PC-3 (cell line): ENCODE measurements at regions not wholly inside any gene's neighbourhood (a gene's known extent, or its start where the extent isn't known, plus 50 kb on each side); places are given as distances from the start of the nearest gene placed in this dataset.

Experiments
- ATAC-seq: fragments of 200-7000 bp; cut with Tn5 transposase; 2 replicates; pipeline ENCODE4 v1.9.1; 2020; ENCODE audit warnings: mild to moderate bottlenecking, moderate library complexity
- BruUV-seq: library from RNA; stranded (reverse); fragments of 400-500 nt; replicated peaks from 2 replicates; lab custom pipeline; 2021; lab: Mats Ljungman, UMichigan
- CTCF ChIA-PET: fragments of 300-600 bp; sonication (Branson Sonifier 250); formaldehyde crosslinking; loops from one replicate; lab custom pipeline; 2022; ENCODE audit warnings: antibody characterized with exemption; lab: Charles Lee
- POLR2A ChIA-PET: fragments of 300-600 bp; sonication (Branson Sonifier 250); formaldehyde crosslinking; loops from one replicate; lab custom pipeline; 2022; ENCODE audit warnings: antibody characterized with exemption; ENCODE audit not compliant: unreplicated experiment; lab: Charles Lee
- DNase-seq: peaks from one replicate; pipeline ENCODE4 v3.0.0-alpha.2; 2015
- H2AFZ ChIP-seq: fragments of 300-600 bp; sonication (generic); 2 replicates; pipeline ENCODE4 v1.6.0; 2016; ENCODE audit warnings: antibody characterized with exemption, low read length
- H3F3A ChIP-seq: fragments of 300-600 bp; sonication (generic); one replicate; pipeline ENCODE4 v1.6.0; 2017; ENCODE audit warnings: antibody characterized with exemption, low read length, control low read depth, mild to moderate bottlenecking; ENCODE audit not compliant: unreplicated experiment
- H3K27ac ChIP-seq: fragments of 300-600 bp; sonication (generic); 2 replicates; pipeline ENCODE4 v1.5.1; 2016; ENCODE audit warnings: mild to moderate bottlenecking, low read length
- H3K27me3 ChIP-seq: fragments of 300-600 bp; sonication (generic); 2 replicates; pipeline ENCODE4 v1.6.1; 2016; ENCODE audit warnings: low read length, mixed read lengths
- H3K36me3 ChIP-seq: fragments of 300-600 bp; sonication (generic); 2 replicates; pipeline ENCODE4 v1.6.1; 2016; ENCODE audit warnings: low read depth, mixed run types, low read length, mixed read lengths
- H3K4me1 ChIP-seq: fragments of 300-600 bp; sonication (generic); 2 replicates; pipeline ENCODE4 v1.5.1; 2016; ENCODE audit warnings: low read length; ENCODE audit not compliant: insufficient read depth
- H3K4me2 ChIP-seq: fragments of 300-600 bp; sonication (generic); 2 replicates; pipeline ENCODE4 v1.6.0; 2016; ENCODE audit warnings: low read length
- H3K4me3 ChIP-seq: fragments of 300-600 bp; sonication (generic); 2 replicates; pipeline ENCODE4 v1.5.1; 2016; ENCODE audit warnings: mild to moderate bottlenecking, low read length, mixed read lengths
- H3K79me2 ChIP-seq: fragments of 300-600 bp; sonication (generic); 2 replicates; pipeline ENCODE4 v1.6.1; 2017; ENCODE audit warnings: low read length, mixed read lengths
- H3K9ac ChIP-seq: fragments of 300-600 bp; sonication (generic); 2 replicates; pipeline ENCODE4 v1.6.0; 2016; ENCODE audit warnings: mild to moderate bottlenecking, low read length
- H3K9me2 ChIP-seq: fragments of 300-600 bp; sonication (generic); replicated peaks from 2 replicates; pipeline ENCODE4 v1.6.1; 2016; ENCODE audit warnings: mixed run types, low read length, mixed read lengths
- H3K9me3 ChIP-seq: fragments of 300-600 bp; sonication (generic); 2 replicates; pipeline ENCODE4 v1.6.1; 2016; ENCODE audit warnings: low read length, mixed read lengths
- H4K20me1 ChIP-seq: fragments of 300-600 bp; sonication (generic); 2 replicates; pipeline ENCODE4 v1.6.1; 2016; ENCODE audit warnings: low read length, mixed read lengths
- CTCF ChIP-seq: fragments of 300-600 bp; sonication (generic); conservative IDR thresholded peaks from 2 replicates; pipeline ENCODE4 v1.5.1; 2017; ENCODE audit warnings: antibody characterized with exemption, low read depth, mild to moderate bottlenecking, low read length
- EZH2 ChIP-seq: fragments of 300-600 bp; sonication (generic); IDR thresholded peaks from one replicate; pipeline ENCODE4 v1.6.1; 2017; ENCODE audit warnings: antibody characterized with exemption, mild to moderate bottlenecking, low read length; ENCODE audit not compliant: unreplicated experiment
- EZH2phosphoT487 ChIP-seq: fragments of 300-600 bp; sonication (generic); IDR thresholded peaks from 2 replicates; pipeline ENCODE4 v1.6.1; 2018; ENCODE audit warnings: mild to moderate bottlenecking, antibody characterized with exemption, low read length, borderline replicate concordance
- intact Hi-C: fragments of 100-400 bp; cut with micrococcal nuclease; formaldehyde crosslinking; loops from 2 replicates; pipeline ENCODE4 v1.9.0; 2023

DNA sequence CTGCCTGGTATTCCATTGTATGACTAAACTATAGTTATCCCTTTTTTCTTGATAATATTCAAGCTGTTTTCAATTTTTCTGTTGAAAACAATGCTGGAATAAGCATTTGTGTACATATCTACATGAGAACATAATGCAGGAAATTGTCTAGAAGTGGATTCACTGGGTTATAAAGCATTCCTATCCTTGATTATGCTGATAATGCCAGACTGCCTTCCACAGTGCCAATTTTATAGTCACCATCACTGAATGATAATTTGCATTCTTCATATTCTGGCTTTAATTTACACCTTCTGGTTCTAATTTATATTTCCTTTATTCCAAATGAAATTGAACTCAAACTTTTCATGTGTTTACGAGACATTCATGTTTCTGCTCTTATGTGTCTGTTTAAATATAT lies 651.0 kb upstream of the PLXNA2 start:
- ChIA-PET CTCF (no interaction called here), POLR2A (interaction anchor here (0.7 kb wide), 1 partner anchor 1207 kb away, joined by 20 read pairs; no protein-coding TSS in a partner anchor)
- BruUV-seq = no TSS peak
- Histone ChIP-seq H3K9ac (no peak overlapping the region), H3K27ac (no peak overlapping the region), H3K36me3 (no peaks in the 10 kb centered on the region), H2AFZ (no peak overlapping the region), H3K9me3 (no peaks in the 10 kb centered on the region), H3K27me3 (no peaks in the 10 kb centered on the region), H3K79me2 (no peaks in the 10 kb centered on the region), H3F3A (no peaks in the 10 kb centered on the region), H4K20me1 (no peaks in the 10 kb centered on the region), H3K4me3 (no peak overlapping the region), H3K4me1 (no peaks in the 10 kb centered on the region), H3K4me2 (no peak overlapping the region), H3K9me2 (no peaks in the 10 kb centered on the region)
- DNase-seq (no peak), ATAC-seq (no peak)
- no peak for TF ChIP-seq CTCF
- TF ChIP-seq EZH2 = no peak
- TF ChIP-seq EZH2phosphoT487 = no peak
- intact Hi-C loops = no loop called here

DNA sequence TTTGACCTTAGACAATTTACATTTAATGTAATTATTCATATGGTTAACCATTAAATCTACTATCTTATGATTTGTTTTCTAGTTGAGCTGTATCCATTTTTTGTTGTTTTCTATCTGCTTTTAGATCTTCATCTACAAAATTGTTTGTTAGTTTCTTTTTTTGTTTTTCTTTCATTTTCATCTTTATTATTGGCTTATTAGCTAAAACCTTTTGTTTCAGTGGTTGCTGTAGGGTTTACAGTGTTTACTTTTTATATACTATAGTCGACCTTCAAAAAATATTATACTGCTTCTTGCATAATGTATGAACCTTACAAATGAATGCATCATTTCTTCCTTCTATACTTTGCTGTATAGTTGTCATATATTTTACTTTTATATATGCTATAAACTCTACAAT lies 651.6 kb upstream of the PLXNA2 start:
- POLR2A ChIA-PET = no interaction called here
- Histone ChIP-seq H3K27ac (no peak overlapping the region), H3K4me1 (no peaks in the 10 kb centered on the region), H3K9me2 (no peaks in the 10 kb centered on the region), H3K9ac (no peak overlapping the region), H4K20me1 (no peaks in the 10 kb centered on the region), H3K4me3 (no peak overlapping the region), H3F3A (no peaks in the 10 kb centered on the region), H2AFZ (no peak overlapping the region), H3K9me3 (no peaks in the 10 kb centered on the region), H3K79me2 (no peaks in the 10 kb centered on the region), H3K27me3 (no peaks in the 10 kb centered on the region), H3K4me2 (no peak overlapping the region), H3K36me3 (no peaks in the 10 kb centered on the region)
- no TSS peak for BruUV-seq
- CTCF ChIA-PET = interaction anchor here (0.7 kb wide), 1 partner anchor 399 kb away, joined by 4 read pairs; no protein-coding TSS in a partner anchor
- ATAC-seq (no peak), DNase-seq (no peak)
- no peak for TF ChIP-seq EZH2
- TF ChIP-seq EZH2phosphoT487 = no peak
- TF ChIP-seq CTCF = no peak
- intact Hi-C loops = no loop called here

DNA sequence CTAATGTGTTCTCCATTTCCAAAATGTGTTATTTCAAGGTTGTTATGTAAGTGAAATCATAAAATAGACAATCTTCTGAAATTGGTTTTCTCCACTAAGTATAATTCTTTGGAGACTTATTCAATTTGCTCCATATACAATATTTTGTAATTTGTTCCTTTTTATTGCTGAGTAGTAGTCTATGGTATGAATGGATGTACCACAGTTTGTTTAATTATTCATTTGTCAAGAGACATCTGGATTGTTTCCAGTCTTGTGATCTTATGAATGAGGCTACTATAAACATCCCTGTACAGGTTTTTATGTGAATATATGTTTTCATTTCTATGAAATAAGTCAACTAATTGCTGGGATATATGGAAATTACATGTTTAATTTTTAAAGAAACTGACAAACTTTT lies 652.6 kb upstream of the PLXNA2 start:
- Histone ChIP-seq H2AFZ (no peak overlapping the region), H3K9ac (no peak overlapping the region), H4K20me1 (no peaks in the 10 kb centered on the region), H3K79me2 (no peaks in the 10 kb centered on the region), H3K9me3 (no peaks in the 10 kb centered on the region), H3K27me3 (no peaks in the 10 kb centered on the region), H3K4me2 (no peak overlapping the region), H3K27ac (no peak overlapping the region), H3K4me3 (no peak overlapping the region), H3K4me1 (no peaks in the 10 kb centered on the region), H3F3A (no peaks in the 10 kb centered on the region), H3K9me2 (no peaks in the 10 kb centered on the region), H3K36me3 (no peaks in the 10 kb centered on the region)
- ATAC-seq (no peak), DNase-seq (no peak)
- BruUV-seq = no TSS peak
- TF ChIP-seq CTCF = no peak
- intact Hi-C loops = no loop called here
- ChIA-PET POLR2A (no interaction called here), CTCF (no interaction called here)
